ENCODE measurements at regions not wholly inside any gene's neighbourhood (a gene's known extent, or its start where the extent isn't known, plus 50 kb on each side); places are given as distances from the start of the nearest gene placed in this dataset.

DNA sequence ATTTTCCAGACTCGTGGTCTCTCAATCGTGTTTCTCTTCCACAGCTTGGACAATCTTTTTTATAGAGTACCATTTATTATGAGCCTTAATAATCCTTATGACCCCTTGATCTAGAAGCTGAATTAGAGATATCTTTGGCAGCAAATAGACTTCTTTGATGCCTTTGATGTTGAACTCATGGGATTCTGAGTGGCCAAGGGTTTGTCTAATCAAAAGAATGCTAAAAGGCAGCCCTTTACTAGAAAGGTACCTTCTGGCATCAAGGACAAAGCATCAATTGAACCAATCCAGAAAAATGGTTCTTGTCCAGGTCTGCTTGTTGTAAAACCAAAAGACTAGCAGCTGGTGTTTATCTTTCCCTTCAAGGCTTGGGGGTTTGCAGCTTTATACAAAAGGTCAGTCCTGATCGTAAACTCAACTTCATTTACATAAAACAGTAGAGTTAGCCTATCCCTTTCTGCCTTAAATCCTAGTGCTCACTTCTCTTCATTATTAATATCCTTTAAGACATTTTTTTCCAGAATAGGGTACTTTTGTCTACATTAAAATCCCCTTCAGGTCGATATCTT, 411.3 kb downstream of the FAT4 start:
- Histone ChIP-seq H4K20me1 (no peaks in the 10 kb centered on the region), H3K9ac (no peak overlapping the region), H3K27ac (no peak overlapping the region), H3K4me3 (no peak overlapping the region), H3K9me3 (no peaks in the 10 kb centered on the region), H3K4me1 (no peaks in the 10 kb centered on the region), H3K27me3 (no peaks in the 10 kb centered on the region), H3K36me3 (no peaks in the 10 kb centered on the region), H3K4me2 (no peak overlapping the region)
- TF ChIP-seq Cebpa-rat (IDR thresholded peaks at IDR 0.05): no peak

DNA sequence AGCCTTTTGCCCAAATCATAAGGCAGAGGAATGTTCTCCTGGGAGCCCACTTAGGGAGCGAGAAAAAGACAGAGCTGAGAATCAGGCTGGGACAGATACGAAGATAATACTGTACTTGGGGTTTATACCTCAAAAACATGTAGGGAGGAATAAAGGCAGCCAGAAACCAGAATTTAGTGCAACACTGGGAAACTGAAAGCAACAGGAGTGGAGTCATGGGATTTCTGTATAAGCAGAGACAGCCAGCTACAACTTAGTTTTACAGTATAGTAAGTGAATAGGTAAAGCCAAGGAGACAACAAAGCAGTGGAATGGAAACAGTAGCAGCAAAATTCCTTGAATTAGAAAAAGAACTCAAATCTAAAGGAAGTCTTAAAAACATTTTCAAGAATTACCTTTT, 413.2 kb downstream of the FAT4 start:
- TF ChIP-seq Cebpa-rat (IDR thresholded peaks at IDR 0.05): no peak
- no peaks in the 10 kb centered on the region for H3K9me3 ChIP-seq
- H3K27me3 ChIP-seq: no peaks in the 10 kb centered on the region
- H3K4me1 ChIP-seq: no peaks in the 10 kb centered on the region
- H3K36me3 ChIP-seq: no peaks in the 10 kb centered on the region
- H3K27ac ChIP-seq: no peak overlapping the region
- no peak overlapping the region for H3K4me2 ChIP-seq
- H4K20me1 ChIP-seq: no peaks in the 10 kb centered on the region
- no peak overlapping the region for H3K9ac ChIP-seq
- H3K4me3 ChIP-seq: no peak overlapping the region

- H4K20me1 ChIP-seq: no peaks in the 10 kb centered on the region
- H3K27me3 ChIP-seq: no peaks in the 10 kb centered on the region
- H3K9ac ChIP-seq: no peak overlapping the region
- H3K36me3 ChIP-seq: no peaks in the 10 kb centered on the region
- H3K9me3 ChIP-seq: no peaks in the 10 kb centered on the region
- H3K4me3 ChIP-seq: no peak overlapping the region
- H3K27ac ChIP-seq: no peak overlapping the region
- H3K4me1 ChIP-seq: no peaks in the 10 kb centered on the region
- no peak for TF ChIP-seq Cebpa-rat (IDR thresholded peaks at IDR 0.05)
- H3K4me2 ChIP-seq: no peak overlapping the region
Measured at GRCh38 chr4:125728568-125728967, 413.8 kb downstream of the FAT4 start.

GRCh38 chr4:125729171-125729570, 414.4 kb downstream of the FAT4 start:
- Histone ChIP-seq H3K27me3 (no peaks in the 10 kb centered on the region), H3K4me1 (no peaks in the 10 kb centered on the region), H4K20me1 (no peaks in the 10 kb centered on the region), H3K4me2 (no peak overlapping the region), H3K36me3 (no peaks in the 10 kb centered on the region), H3K4me3 (no peak overlapping the region), H3K9me3 (no peaks in the 10 kb centered on the region), H3K9ac (no peak overlapping the region), H3K27ac (no peak overlapping the region)
- TF ChIP-seq Cebpa-rat (IDR thresholded peaks at IDR 0.05): no peak

DNA sequence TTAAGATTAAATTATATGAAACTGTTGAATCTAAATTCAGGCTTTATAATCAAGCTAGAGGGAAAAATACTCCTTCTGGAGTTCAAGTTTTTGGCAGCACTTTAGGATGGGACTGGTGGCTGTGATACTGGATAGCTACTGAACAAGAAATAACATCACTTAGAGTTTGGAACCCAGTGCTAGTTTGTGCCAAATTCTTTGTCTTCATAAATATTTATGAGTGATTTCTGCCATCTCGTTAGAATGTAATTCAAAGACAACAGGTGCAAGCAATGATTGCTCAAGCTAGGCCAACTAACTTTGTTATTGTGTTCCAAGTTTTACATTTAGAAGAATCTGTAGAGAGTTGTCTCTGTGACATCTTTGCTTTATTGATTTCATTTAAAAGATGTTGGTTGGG, 417.9 kb downstream of the FAT4 start:
- H3K27ac ChIP-seq: no peak overlapping the region
- H3K4me1 ChIP-seq: no peaks in the 10 kb centered on the region
- no peak overlapping the region for H3K4me2 ChIP-seq
- no peaks in the 10 kb centered on the region for H3K36me3 ChIP-seq
- H3K4me3 ChIP-seq: no peak overlapping the region
- no peak overlapping the region for H3K9ac ChIP-seq
- H4K20me1 ChIP-seq: no peaks in the 10 kb centered on the region
- no peaks in the 10 kb centered on the region for H3K27me3 ChIP-seq
- no peak for TF ChIP-seq Cebpa-rat (IDR thresholded peaks at IDR 0.05)
- H3K9me3 ChIP-seq: no peaks in the 10 kb centered on the region

GRCh38 chr4:125734504-125734903, 419.7 kb downstream of the FAT4 start:
- Histone ChIP-seq H3K9me3 (no peaks in the 10 kb centered on the region), H4K20me1 (no peaks in the 10 kb centered on the region), H3K4me3 (no peak overlapping the region), H3K27me3 (no peaks in the 10 kb centered on the region), H3K4me2 (no peak overlapping the region), H3K27ac (no peak overlapping the region), H3K9ac (no peak overlapping the region), H3K36me3 (no peaks in the 10 kb centered on the region), H3K4me1 (no peaks in the 10 kb centered on the region)
- no peak for TF ChIP-seq Cebpa-rat (IDR thresholded peaks at IDR 0.05)

GRCh38 chr4:125735102-125735501, 420.3 kb downstream of the FAT4 start:
- Histone ChIP-seq H3K4me2 (no peak overlapping the region), H3K9ac (no peak overlapping the region)

DNA sequence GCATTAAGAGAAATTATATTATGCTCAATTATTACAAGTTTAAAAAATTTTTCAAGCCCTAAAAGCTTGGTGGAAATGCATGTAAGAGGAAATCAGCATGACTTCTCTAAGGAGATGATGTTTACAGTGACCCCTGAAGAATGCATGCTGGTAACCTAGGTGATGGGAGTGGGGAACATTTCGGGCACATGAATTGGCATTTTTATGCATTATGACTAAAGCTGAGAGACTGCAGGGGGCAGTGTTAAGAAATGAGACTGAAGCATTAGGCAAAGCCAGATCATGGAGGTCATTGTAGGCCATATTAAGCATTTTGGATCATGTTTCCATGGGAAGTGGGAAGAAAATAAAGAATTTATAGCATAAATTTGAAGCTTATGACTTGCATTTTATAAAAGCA, 421.3 kb downstream of the FAT4 start:
- no peak overlapping the region for H3K4me2 ChIP-seq
- H3K4me3 ChIP-seq: no peak overlapping the region
- no peaks in the 10 kb centered on the region for H3K27me3 ChIP-seq
- no peaks in the 10 kb centered on the region for H3K36me3 ChIP-seq
- no peak overlapping the region for H3K27ac ChIP-seq
- no peaks in the 10 kb centered on the region for H3K9me3 ChIP-seq
- no peak for TF ChIP-seq Cebpa-rat (IDR thresholded peaks at IDR 0.05)
- no peaks in the 10 kb centered on the region for H3K4me1 ChIP-seq
- no peak overlapping the region for H3K9ac ChIP-seq
- no peaks in the 10 kb centered on the region for H4K20me1 ChIP-seq

More at GRCh38 chr4:125735102-125735501, 420.3 kb downstream of the FAT4 start:
- no peaks in the 10 kb centered on the region for H3K36me3 ChIP-seq
- H4K20me1 ChIP-seq: no peaks in the 10 kb centered on the region
- H3K4me3 ChIP-seq: no peak overlapping the region
- no peaks in the 10 kb centered on the region for H3K9me3 ChIP-seq
- H3K4me1 ChIP-seq: no peaks in the 10 kb centered on the region
- no peak for TF ChIP-seq Cebpa-rat (IDR thresholded peaks at IDR 0.05)
- H3K27me3 ChIP-seq: no peaks in the 10 kb centered on the region
- no peak overlapping the region for H3K27ac ChIP-seq

- Histone ChIP-seq H3K4me1 (no peaks in the 10 kb centered on the region), H3K4me3 (no peak overlapping the region), H3K9ac (no peak overlapping the region), H4K20me1 (no peaks in the 10 kb centered on the region), H3K27ac (no peak overlapping the region), H3K9me3 (peaks cover 8% of the 10 kb centered on the region), H3K27me3 (no peaks in the 10 kb centered on the region), H3K4me2 (no peak overlapping the region), H3K36me3 (no peaks in the 10 kb centered on the region)
- no peak for TF ChIP-seq Cebpa-rat (IDR thresholded peaks at IDR 0.05)
Measured at GRCh38 chr4:125739760-125740159, 425.0 kb downstream of the FAT4 start.

DNA sequence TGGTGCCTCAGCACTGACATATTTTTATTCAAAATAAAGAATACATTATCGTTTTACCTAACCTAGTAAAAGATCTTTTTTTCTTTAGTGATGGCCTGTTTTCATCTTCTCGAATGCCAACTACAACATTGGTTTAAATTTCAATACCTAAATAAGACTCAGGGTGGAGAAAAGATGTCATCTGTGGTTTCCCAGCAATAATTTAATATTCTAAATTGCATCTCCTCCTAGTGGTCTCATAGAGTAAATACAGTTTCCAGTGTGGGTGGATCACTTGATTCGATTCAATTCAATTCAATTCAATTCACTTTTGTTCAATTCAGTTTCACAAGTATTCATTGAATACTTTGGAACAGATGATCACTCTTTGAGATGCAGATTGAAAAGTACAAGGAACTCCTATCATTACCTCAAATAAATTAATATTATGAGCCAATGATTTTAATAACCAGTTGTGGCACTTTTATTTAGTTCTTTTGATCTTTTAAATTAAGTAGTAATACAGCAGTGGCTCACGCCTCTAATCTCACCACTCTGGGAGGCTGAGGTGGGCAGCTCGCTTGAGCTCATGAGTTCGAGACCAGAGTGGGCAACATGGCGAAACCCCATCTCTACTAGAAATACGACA, 427.2 kb downstream of the FAT4 start:
- H3K4me3 ChIP-seq: no peak overlapping the region
- H3K4me2 ChIP-seq: no peak overlapping the region
- no peaks in the 10 kb centered on the region for H4K20me1 ChIP-seq
- no peaks in the 10 kb centered on the region for H3K36me3 ChIP-seq
- no peaks in the 10 kb centered on the region for H3K4me1 ChIP-seq
- no peaks in the 10 kb centered on the region for H3K27me3 ChIP-seq
- H3K27ac ChIP-seq: no peak overlapping the region
- H3K9me3 ChIP-seq: peaks cover 21% of the 10 kb centered on the region
- no peak overlapping the region for H3K9ac ChIP-seq
- TF ChIP-seq Cebpa-rat (IDR thresholded peaks at IDR 0.05): no peak

All from BLaER1 (cell line).